GM12864 (cell line): ENCODE measurements at regions not wholly inside any gene's neighbourhood (a gene's known extent, or its start where the extent isn't known, plus 50 kb on each side); places are given as distances from the start of the nearest gene placed in this dataset.

Source experiments
- DNase-seq: peaks from one replicate; pipeline ENCODE4 v3.0.0-alpha.2; 2011; ENCODE audit warnings: low read depth
- H3K4me3 ChIP-seq: 2 replicates; pipeline ENCODE4 v1.5.1; 2011; ENCODE audit warnings: mild to moderate bottlenecking, low read depth, low read length, control low read depth
- TF ChIP-seq, protein P1 (sequence below): IDR thresholded peaks from 2 replicates; pipeline ENCODE4 v1.5.1; 2011; ENCODE audit warnings: low read depth, mild to moderate bottlenecking, moderate library complexity, low read length, control low read depth, inconsistent platforms; ENCODE audit errors: missing control alignments

DNA sequence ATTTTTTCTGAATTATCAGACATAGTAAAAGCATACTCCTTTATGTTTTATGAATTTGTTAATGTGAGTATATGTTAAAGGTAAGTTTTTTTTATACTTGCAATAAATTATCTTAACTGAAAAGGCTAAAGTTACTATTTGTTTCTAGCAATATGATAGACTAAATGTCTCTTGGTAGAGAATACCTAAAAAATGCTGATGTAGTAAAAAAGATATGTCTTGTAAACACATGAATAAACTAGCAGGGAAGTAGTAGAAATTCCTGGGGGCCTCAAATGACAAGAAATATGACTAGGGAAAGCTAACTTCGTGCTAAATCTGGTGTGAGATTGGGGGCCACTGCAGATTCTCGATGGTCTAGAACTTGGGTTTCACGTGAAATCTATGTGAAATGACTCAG lies 188.1 kb upstream of the CACNA1E start:
- TF ChIP-seq, protein P1, sequence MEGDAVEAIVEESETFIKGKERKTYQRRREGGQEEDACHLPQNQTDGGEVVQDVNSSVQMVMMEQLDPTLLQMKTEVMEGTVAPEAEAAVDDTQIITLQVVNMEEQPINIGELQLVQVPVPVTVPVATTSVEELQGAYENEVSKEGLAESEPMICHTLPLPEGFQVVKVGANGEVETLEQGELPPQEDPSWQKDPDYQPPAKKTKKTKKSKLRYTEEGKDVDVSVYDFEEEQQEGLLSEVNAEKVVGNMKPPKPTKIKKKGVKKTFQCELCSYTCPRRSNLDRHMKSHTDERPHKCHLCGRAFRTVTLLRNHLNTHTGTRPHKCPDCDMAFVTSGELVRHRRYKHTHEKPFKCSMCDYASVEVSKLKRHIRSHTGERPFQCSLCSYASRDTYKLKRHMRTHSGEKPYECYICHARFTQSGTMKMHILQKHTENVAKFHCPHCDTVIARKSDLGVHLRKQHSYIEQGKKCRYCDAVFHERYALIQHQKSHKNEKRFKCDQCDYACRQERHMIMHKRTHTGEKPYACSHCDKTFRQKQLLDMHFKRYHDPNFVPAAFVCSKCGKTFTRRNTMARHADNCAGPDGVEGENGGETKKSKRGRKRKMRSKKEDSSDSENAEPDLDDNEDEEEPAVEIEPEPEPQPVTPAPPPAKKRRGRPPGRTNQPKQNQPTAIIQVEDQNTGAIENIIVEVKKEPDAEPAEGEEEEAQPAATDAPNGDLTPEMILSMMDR: no peak
- DNase-seq: no peak
- H3K4me3 ChIP-seq: no peak overlapping the region

DNA sequence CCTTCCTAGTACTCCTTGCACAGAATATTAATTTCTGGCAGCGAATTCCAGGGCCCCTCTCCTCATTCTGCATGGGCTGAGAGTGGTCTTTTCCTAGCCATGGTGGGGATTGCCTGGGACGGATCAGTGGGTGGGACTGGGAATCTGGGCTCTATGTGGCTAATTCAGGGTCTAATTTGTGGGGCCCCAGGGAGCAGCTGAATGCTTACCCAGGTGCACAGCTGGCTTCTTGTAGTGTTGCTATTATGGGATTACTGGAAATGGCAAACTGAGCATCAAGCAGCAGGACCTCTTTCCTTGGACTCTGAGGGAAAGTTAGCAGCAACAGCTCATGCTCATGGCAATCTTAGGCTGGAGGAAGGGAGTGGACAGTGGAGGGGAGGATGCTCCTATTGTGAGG lies 187.1 kb upstream of the CACNA1E start:
- no peak for DNase-seq

DNA sequence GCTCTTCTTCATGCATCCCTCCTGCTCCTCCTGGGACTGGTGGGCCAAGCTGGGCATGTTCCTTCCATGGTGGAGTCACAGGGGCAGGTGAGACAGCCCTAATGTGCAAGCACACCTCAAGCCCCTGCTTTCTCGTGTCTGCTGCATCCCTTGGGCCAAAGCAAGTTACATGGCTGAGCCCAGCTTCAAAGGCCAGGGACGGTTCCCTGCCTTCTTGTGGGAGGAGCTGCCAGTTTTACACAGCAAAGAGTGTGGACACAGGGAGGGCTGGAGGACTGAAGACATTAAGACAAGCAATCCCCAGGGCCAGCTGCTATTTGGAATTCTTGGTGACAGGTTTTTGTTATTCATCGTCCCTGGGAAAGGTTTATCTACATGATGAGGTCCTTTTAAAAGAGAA lies 175.2 kb upstream of the CACNA1E start:
- no peak overlapping the region for H3K4me3 ChIP-seq
- no peak for DNase-seq
- TF ChIP-seq, protein P1: no peak

More for the DNA sequence above, 187.1 kb upstream of the CACNA1E start:
- no peak overlapping the region for H3K4me3 ChIP-seq
- TF ChIP-seq, protein P1: no peak

DNA sequence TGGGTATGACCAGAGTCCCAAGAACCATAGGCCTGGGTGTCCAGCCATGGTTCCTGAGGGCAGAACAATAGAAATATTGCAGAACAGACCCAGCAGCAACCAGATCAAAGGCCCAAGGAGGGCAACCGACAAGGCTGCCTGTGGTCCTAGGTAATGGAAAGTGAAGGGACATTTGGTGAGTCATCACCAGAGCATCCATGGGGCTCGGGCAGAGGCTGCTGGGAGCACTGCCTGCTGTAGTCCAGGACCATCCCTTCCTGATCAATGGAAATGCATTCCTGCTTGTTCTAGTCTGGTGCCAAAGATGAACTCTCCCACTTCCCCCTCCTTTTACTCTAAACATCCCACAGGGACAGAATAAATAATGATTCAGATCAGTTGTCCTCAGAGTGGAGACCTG lies 172.8 kb upstream of the CACNA1E start:
- no peak overlapping the region for H3K4me3 ChIP-seq
- no peak for DNase-seq
- TF ChIP-seq, protein P1: no peak

DNA sequence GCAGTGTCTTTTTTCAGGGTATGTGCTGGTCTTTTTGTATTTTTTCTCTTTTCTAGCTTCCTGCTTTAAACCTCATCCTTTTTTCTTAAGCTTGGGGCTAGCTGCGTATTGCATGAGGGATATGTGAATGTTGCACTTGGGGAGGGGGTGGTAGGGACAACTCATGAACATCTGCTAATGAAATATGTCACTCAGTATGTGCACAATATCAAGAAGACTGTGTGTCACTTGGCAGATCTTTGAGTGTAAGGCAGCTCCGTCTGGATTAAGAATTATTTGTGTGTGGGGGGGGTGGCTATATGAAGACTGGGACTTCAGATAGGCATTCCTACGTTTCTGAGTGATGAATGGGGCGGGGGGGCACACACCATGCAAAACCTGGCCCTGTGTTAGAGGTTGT lies 170.4 kb upstream of the CACNA1E start:
- H3K4me3 ChIP-seq: no peak overlapping the region
- no peak for DNase-seq
- TF ChIP-seq, protein P1: no peak

DNA sequence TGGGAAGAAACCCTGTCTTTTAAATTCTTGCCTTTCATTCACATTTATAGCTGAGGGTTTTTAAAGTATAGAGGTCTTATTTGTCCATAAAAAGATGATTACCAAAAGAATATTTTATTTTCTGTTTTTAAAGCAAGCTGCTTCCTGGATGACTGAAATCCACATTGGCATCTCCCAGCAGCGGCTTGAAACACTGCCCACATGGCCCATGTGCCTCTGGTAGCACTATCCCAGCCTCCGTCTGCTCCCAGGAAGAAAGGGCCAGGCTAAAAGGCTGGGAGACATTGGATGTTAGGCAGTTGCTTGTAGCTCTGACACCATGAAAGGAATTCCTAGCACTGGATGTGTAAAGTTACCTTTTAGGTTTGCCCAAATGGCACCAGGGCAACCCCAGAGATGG lies 169.9 kb upstream of the CACNA1E start:
- H3K4me3 ChIP-seq: no peak overlapping the region
- DNase-seq: no peak
- TF ChIP-seq, protein P1: no peak

- TF ChIP-seq, protein P1: no peak
- DNase-seq: no peak
- no peak overlapping the region for H3K4me3 ChIP-seq
These were observed 169.3 kb upstream of the CACNA1E start for GRCh38 chr1:181314010-181314409.
